Right lung (tissue), 2 donors: ENCODE measurements at regions not wholly inside any gene's neighbourhood (a gene's known extent, or its start where the extent isn't known, plus 50 kb on each side); places are given as distances from the start of the nearest gene placed in this dataset.

Source experiments
- DNase-seq, 2 donors: peaks; one replicate each; pipeline ENCODE4 v3.0.0-alpha.2; 2013

DNA sequence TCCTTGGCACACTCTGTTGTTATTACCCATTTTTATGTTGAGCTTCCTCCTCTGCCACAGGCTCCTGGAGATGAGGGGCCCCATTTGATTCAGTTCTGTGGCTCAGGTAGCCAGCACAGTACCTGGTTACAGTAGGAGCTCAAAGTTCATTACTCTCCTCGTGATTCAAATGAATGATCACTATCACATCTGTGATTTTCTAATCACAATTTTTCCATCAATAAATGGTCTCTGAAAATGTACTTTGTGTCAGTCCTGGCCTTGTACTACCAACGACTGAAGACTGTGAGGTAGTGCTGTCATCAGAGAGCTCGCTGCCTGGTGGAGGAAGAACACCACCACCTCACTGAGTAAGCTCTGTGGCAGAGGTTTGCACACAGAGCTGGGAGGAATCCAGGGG, 106.8 kb upstream of the JUN start:
- no peak for DNase-seq

DNA sequence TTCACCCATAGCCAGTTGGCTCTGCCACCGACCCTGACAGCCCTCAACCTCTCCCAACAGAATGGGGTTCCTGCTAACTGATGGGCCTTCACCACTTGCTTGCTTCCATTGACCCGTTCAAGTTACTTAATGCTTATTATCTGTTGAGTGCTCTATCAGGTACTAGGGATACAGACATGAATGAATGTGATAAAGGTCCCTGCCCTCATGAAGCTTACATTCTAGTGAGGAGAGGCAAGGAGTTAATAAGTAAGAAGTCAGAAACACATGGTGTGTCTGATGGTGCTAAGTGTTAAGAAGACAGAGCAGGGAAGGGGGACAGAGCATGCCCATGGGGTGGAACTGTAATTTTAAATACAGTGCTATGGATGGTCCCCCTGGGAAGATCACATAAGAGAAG, 107.5 kb upstream of the JUN start:
- DNase-seq: no peak

DNA sequence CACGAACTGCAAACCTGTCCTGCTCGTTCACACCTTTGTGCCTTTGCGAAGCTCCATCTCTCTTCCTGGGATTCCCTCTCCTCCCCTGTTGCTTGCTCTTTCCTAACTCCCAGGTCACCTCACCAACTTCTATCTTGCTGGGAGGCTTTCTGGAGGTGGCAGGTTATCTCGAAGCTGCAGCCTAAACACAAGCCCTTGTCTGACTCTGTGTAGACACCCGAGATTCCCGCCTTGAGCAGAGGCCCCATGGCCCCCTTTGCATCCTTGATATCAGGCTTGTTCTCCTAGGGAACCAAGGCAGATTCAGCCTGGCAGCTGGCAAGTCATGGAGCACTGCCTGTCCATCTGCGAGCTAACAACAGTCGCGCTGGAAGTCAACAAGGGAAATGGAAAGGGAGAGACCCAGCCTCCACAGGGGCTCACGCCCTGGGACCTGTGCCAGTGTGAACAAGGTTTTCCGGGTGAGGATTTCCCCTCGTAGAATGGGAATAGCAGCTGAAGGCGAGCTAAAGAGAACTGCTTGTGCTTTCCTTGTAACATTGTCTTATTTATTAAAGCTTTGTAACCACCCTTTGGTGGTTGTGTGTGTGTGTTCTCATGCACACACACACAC, 109.5 kb upstream of the JUN start:
- DNase-seq: no peak

DNA sequence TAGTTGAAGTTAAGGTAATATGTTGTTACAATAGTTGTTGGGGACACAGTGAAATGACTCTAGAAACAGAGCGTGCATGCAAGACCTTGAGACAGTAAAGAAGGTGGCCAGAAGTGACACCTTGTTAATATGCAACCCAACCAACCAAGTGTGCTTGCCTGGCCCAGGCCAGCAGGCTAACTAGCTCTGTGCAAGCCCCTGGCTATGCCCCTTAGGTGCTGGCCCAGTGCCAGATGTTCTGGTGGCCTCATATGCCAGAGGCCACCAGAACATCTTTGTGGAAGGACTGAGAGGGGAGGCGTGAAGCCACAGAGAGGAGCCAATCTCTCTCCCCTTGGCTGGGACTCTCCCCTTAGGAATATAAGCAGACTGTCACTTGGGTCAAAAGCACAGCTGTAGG, 111.2 kb upstream of the JUN start:
- no peak for DNase-seq

DNA sequence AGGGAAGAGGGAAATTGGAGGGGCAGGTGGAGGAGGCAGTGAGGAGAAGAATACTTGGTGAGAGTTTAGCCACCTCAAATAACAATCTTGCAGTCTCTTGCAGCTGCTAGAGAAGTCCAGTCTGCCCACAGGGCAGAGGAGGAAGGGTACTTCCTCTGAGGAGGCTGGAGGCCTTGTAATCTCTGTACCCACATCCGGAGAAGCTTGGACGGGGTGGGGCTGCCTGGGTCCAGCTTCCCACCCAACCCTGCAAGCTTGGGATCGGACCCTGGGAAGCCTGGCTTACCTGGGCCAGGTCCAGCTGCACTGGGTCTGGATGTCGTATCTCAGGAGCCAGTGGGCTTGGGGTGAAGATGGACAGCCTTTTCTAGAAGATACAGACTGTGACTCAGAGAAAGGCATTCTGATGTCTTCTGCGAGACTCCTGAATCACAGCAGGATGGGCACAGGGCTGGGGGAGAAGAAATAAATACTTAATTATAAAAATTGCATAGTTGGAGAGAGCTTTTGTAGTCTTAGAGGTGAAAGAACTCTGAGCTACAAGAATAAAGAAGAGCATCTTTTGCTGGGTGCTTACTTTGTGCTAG, 111.8 kb upstream of the JUN start:
- DNase-seq: no peak

DNA sequence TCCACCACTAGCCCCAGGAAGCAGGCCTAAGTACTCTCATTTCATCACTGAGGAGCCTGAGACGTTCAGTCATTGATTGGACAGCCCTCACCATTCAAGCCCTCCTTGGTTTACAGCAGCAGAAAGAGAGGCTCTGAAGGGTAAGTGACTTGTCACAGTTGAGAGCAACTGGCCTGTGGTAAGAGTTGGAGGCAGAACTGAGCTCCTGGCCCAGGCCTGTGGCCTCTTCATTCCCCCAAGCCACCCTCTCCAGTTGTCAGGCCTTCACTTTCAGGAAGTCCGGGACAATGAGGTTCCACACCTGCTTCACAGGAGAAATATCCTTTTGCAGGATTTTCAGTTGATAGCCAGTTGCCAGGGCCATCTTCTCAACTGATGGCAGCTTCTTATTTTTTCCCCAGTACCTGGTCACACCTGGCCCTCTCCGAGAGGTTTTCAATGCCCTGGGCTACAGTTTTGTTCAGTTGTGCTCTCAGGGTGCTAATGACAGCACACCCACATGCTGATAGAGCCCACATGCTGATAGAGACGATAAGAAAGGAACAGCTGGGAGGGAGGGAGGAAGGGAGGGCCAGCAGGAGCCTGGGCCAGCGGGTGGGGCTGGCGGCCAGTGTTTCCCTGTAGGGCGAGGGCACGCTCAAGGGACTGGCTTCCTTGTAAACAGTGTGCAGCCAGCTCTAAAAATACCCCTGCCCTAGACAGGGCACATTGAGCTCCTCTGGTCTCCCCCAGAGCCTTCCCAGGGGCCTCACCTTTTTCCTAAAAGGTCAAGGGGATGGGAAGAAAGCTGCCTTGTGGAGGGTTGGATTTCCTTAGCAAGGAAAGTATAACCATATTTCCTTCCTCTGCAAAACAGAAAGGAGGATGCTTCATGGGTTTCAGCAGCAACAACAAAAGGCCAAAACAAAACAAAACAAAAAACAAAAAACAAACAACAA, 112.7 kb upstream of the JUN start:
- DNase-seq: no peak

DNA sequence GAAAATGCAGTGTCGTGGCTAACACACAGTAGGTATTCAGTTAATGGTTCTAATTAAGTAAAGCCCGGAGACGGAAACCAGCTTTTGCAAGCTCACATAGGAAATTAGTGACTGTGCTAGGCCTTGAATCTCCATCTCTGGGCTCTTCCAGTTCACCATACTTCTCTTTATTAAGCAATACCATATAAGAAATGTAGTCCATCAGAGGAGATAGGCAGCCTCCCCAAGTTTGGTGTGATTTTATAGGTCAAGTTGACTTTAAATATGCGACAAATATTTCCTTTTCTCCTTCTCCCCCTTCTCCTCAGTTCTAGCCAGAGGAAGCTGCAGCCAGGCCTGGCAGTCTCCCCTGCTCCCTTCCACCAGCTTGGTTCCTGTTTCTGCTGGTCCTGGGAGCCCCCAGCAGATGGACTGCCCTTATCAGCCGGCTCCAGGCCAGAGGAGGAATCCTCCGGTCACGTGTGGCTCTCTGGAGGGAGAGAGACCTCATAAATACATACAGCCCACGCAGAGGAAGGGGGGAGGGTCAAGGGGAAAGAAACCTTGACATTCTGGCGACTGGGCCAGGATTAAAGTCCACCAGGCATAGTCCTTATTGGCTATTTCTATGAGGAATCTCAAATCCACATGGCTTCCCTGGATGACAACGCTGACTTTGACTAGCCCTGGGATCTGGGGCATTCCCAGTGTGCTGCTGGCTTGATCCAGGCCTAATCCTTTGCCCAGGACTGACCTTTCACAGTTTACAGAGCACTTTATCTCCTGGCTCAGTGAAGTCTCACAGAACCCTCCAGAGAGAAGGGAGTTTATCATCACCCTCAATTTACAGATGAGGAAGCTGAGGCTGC, 115.1 kb upstream of the JUN start:
- no peak for DNase-seq

DNA sequence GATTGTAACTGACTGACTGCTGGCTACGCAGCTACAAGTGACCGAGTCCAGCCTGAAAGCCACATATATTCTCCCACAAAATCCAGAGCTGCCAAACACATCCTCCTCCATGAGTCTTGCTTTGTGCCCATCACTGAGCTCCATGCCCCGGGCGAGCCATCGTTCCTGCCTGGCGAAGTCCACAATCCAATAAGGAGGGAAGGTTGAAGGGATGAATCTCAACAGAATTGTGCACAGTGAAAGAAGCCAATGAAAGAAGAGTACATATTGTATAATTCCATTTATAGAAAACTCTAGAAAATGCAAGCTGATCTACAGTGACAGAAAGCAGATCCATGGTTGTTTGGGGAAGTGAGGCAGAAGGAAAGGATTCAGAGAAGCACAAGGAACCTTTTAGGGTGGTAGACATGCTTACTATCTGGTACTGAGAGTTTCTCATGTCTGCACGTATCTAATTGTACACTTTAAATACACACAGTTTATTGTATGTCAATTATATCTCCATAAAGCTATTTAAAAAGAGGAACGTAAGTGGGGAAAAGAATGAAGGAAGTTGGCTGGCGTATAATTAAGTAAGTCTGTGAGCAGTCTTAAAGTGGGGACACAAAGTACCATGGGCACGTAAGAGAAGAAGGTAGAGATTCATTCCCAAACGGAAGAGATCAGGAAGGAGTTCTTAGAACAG, 115.9 kb upstream of the JUN start:
- DNase-seq: no peak

DNA sequence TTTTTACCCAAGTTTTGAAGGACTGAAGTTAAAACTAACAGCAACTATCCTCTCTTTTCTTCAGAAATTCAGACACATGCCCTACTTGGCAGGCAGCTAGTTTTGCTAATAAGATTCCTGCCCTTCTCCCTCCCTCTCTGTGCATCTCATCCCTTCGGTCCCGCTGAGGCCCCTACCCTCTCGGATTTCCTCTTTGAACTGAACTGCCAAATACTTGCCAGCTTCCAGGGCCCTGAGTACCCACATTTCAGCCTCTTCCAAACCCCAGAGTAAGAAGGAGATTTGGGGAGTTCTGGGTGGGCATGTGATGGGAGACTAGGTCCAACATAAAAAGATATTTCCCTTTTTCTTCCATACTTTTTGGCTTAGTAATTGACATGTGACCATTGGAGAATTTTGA, 116.5 kb upstream of the JUN start:
- no peak for DNase-seq

DNA sequence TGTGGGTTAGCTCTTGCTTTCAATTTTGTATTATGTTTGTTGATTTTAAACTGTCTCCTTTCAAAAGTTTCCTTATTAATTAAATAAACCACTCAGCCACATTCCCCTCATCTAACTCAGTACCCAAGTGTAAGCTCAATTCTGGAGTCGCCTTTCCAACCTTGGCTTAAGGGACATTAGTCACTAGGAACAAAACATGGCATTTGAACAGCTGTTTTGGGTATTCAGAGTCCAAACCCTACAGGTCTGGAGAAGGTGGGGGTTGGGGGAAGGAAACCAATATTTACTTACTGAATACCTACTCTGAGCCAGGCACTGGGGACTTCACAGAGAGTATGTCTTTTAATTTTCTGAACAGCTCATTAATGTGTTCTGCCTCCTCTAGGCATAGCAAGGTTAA, 117.2 kb upstream of the JUN start:
- no peak for DNase-seq

DNA sequence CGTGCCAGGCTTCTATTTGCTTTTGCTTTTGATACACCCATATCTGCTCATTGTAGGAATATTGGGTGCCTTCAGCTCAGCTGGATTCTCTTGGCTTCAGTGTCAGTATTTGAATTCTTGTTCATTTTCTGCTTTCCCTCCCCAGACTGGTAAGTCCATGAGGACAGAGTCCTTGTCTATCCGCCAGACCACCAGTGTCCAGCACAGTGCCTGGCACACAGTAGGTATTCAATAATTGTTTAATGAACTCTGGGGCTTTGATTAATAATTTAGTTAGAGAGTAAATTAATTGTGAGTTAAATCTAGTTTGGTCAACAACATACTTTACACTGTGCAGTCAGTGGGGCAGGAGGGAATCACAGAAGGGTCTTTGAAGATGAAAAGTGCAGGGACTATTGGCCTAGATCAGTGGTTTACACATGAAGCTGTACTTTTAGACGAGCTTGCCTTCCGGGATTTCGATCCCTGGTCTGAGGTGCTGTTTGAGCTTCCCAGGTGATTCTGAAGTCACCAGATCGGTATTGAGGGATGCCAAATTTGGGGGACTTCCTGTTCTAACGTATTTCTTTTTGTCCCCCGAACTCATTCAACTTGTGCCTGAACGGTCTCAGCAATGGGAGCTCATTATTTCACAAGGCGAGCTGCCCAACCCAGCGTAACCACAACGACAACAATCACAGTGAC, 119.1 kb upstream of the JUN start:
- DNase-seq: no peak

DNA sequence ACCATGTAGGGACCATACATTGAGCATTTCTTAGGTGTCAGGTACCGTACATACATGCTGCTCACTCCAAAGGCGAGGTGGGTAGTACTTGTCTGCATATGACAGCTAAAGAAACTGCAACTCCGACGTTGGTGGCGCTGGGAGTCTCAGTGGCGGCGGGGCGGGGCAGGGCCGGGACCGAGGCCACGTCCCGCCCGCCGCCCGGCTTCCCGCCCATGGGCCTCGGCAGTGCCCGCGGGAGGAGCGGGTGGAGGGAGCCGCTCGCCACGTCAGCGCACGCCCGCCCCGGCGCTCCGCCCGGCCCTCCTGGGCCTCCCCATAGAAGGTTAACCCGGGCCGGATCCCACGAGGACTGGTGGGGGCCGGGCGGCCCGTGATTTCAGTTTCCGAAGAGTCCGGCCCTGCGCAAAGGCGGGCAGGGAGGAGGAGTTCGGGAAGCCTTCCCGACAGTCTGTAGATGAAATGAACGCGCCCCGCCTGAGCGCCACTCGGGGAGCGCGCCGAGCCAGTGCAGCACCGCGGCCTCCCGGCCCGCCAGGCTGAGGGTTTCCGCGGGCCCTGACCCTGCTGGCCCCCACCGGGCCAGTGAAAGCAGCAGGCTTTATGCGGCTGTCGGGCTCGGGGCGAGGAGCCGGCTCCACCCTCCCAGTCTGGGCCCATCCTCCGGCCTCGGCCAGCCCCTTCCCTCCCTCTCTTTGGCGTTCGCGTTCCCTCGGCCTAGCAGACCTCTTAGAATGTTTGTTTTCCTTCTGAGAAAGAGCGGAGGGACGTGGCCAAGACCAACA, 119.9 kb upstream of the JUN start:
- peak; percentile 93 to 94 for DNase-seq

DNA sequence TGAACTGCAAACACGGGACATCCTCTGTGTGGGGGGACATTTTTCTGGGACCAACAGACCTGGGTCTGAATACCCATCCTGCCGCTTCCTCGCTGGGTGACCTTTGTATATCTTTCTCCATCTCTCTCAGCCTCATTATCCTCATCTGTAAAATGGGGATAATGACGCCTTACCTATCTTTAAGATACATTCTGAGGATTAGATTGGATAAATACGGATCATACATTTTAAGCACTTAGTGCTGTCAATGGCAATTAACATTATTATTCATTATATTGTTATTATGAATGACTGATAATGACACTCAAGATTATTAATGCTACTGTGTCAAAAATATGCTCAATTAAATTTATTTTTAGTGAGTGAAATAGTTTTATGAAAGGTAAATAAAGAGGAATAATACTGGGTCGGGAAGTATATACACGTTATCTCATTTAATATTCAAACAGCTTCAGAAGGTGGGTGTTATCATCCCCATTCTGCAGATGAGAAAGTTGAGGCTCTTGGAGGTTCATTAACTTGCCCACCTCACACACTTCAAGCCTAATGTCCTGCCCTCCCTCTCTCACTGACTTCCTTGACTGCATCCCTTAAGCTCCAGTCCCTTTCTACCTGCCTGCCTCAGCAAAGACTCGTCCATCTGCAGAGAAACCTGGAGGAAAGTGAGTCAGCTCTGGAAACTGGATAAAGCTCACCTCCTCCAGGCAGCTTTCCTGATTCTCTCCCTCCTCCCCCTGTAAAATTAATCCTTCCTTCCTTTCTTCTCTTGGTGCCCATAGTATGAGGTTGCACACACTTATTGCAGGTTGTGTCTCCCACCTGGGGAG, 120.7 kb upstream of the JUN start:
- no peak for DNase-seq

DNA sequence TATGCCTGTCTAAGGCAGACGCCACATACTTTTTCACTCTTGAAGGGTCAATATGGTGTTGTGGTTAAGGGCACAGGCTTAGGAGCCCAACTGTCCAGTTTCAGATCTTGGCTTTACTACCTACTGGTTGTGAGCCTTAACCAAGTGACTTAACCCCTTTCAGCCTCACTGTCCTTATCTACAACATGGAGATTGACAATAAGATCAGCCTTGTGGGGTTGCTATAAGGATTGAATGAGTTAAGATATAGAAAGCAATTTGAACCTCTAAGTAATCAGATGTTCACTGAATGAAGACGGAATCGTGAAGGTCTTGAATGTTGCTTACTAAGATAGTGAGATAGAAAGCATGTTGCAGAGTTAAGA, 121.3 kb upstream of the JUN start:
- no peak for DNase-seq

DNA sequence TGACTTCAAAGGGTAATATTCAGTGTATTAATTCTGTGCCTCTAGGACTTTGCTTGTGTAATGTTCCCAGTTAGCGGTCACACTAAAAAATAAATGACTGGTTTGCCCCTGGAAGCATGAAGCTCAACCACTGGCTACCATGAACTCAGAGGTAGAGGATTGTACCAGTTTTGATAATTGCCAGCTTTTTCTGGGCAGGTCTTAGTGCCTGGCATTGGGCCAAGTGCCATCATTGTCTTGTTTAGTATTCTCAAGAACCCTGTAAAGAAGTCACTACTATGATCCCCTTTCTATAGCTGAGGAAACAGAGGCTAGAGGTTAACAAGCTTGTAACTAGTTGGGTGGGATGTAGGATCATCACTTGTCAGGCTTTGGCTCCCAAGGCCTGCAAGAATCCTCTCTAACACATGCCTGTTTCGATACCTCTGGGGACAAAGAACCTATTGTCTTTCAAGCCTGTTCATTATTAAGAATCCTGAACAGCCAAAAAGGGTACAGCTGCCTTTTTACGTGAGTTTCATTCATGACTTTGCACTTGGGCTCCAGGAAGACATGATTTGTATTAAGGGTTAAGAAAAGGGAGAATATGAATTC, 121.9 kb upstream of the JUN start:
- DNase-seq: no peak

DNA sequence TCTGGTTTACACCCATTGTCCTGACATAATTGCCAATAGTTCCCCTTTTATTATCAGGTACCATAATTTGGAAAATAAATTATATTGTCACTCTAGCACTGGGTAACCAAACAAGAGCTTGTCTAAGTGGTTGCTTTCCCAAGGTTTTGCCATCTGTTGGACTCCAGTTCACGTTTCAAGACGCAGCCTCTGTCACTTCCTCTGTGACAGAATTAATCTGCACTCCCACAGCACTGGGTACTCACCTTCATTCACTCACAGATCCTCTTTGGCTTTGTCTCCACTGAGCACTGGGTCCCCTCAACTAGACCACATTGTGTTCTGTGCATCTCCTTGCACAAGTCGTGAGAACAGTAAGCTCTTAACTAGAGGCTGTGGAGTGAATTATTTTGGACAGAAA, 123.6 kb upstream of the JUN start:
- no peak for DNase-seq

DNA sequence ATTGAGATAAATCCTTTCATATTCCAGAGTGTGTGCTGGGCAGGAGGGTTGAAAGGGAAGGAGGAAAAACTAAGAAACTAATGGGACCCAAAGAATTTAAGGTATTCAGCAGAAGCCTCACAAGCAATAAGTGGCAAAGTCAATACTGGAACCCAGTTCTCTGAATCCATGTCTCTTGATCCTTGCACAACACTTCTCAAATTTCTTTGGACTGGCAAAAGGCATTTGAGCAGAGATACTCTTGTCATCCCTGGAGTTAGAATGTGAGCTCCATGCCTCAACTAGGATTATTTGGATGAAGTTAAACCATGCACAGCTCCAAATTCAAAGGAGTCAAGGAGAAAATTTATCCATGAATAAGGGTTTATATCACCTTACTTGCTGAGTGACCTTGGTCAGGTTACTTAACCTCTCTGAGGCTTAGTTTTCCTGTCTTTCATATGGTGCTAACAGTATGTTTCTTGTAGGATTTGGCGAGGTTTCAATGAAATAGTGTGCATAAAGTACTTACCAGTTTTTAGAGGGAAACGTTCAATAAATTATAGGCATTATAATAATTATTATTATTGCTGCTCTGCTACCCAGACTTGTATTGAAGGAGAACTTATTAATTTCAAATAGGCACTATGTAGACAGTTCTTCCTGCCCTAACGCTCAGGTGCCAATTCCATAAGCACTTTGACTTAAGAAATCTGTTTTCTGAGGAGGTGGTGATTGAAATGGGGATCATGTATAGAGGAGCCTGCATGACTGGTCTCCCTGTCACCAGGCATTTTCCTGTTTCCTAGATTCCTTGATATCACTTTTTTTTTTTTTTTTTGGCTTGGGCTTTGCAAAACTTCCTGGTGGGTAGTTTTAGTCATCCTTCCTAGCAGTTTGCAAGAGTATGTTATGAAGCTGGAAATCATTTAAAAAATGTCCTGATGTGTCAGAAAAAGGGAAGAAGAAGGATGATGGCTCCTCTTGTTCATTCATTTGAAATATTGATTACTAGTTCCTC, 125.0 kb upstream of the JUN start:
- no peak for DNase-seq
